WI38 (cell line): ENCODE measurements at regions not wholly inside any gene's neighbourhood (a gene's known extent, or its start where the extent isn't known, plus 50 kb on each side); places are given as distances from the start of the nearest gene placed in this dataset.
"Not testable (repeated sequence)": the region's sequence is repeated elsewhere in the genome, so short reads cannot be mapped to it uniquely, and the experiment has no call there.

Source experiments
- H3K4me3 ChIP-seq: 2 replicates; pipeline ENCODE4 v1.5.1; 2011; ENCODE audit warnings: low read depth, mild to moderate bottlenecking, control low read depth, low read length
- TF ChIP-seq, protein P1 (sequence below): IDR thresholded peaks from 2 replicates; pipeline ENCODE4 v1.5.1; 2012; ENCODE audit warnings: low read depth, mild to moderate bottlenecking, control low read depth, low read length

DNA sequence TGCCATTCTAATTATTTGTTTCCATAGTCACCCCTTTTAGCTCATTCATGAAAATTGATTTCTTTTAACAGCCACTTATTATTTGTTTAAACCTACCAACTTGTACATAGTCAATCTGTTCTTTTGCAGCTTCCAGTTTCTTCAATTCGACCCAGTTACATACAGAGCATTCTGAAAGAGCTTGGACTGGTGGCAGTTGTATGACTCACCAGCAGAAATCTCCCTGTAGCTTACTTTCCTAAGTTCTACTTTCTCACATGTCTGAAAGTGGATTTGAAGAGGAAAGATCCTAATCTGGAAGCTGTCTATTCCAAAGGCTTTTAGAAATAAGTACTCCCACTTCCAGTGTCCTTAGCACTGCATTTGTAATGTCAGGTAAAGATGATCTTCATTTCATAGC, 447.9 kb downstream of the HTR1B start:
- TF ChIP-seq, protein P1, sequence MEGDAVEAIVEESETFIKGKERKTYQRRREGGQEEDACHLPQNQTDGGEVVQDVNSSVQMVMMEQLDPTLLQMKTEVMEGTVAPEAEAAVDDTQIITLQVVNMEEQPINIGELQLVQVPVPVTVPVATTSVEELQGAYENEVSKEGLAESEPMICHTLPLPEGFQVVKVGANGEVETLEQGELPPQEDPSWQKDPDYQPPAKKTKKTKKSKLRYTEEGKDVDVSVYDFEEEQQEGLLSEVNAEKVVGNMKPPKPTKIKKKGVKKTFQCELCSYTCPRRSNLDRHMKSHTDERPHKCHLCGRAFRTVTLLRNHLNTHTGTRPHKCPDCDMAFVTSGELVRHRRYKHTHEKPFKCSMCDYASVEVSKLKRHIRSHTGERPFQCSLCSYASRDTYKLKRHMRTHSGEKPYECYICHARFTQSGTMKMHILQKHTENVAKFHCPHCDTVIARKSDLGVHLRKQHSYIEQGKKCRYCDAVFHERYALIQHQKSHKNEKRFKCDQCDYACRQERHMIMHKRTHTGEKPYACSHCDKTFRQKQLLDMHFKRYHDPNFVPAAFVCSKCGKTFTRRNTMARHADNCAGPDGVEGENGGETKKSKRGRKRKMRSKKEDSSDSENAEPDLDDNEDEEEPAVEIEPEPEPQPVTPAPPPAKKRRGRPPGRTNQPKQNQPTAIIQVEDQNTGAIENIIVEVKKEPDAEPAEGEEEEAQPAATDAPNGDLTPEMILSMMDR: no peak

DNA sequence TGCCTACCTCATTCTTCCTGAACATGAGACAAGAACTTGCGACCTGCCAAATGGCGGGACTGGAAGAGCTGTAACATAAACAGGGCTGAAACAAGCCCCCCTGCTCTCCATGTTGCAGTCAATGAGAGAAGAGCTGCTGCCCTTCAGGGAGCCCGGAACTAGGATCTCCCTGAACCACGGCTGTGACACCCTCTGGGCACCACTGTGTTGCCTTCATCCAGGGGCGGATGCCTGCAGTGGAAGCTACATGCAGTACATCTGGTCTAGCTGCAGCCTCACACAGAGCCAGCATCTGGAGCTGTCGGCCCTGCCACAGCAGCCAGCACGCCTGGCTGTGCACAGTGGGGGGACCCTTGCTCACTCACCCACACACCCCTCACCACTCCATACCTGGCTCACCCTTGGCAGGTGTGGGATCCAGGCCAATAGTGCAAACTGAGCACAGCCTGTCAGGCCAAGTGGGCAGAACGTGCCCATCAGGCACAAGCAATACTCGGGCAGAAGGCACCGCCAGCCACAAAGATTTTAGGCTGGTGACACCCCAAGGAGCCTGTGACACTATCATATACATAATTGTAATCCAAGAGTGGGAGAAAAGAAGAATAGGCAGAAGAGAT, 451.3 kb downstream of the HTR1B start:
- no peak overlapping the region for H3K4me3 ChIP-seq
- TF ChIP-seq, protein P1: no peak

More for the DNA sequence above, 447.9 kb downstream of the HTR1B start:
- no peak overlapping the region for H3K4me3 ChIP-seq

DNA sequence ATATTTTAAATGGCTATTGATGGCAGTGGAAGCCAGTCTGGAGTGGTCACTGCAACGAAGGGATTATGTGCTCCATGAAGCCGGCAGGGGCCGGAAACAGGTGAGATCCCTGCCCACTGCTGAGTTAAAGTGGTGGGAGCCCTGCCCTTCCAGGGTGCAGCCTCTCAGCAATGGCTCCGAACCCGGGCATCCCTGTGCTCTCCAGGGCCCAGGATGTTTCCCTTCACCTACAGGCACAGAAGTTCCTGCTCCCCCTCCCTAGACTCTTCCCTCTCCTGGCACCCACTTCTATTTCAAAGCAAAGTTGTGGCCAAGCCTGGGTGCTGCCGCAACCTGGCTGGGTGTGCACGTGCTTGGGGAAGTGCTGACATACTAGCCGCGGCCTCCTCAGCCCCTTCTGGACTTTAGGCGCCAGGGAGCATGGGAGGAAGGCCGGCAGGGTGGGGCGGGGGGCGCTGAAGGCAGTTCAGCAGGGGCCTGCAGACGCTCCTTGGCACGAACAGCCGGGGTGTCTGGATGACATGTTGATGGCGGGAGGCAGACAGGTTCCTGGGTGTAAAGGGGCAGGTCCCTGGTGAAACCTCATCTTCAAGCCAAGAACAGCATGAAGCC, 452.3 kb downstream of the HTR1B start:
- TF ChIP-seq, protein P1: no peak
- H3K4me3 ChIP-seq: no peak overlapping the region

DNA sequence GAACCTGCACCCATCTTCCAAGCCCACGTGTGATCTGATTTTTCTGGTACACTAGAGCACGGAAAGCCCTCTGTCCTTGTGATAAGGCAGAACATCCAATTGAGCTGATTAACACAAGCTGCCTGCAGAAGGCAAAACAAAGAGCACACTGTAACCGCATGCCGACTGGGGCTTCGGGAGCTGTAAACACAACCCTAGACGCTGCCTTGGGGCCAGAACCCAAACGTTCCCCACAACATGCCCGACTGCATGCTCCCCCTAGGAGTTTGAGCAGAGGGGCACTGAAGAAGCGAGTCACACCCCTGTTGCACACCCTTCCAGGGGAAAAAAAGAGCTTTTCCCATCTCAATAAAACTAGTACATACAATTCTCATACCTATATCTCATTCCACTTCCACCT, 470.7 kb downstream of the HTR1B start:
- TF ChIP-seq, protein P1: no peak
- no peak overlapping the region for H3K4me3 ChIP-seq

DNA sequence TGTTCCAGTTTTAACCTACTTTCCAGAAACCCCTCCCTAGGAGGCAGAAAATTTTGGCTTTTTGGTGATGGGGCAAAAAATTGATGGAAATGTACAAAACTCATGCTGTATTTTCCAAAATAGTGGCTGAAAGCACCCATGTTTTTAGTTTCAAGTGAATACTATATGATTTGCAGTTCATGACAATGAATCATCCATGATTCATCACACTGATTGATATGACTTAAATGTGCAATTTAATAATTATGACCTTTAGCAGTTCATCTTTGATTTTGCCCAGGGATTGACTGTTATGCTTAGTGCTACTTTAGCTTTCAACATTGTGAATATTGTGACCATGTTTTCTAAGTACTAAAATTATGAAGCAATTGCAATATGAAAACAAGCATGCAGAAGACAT, 478.7 kb downstream of the HTR1B start:
- TF ChIP-seq, protein P1: no peak
- H3K4me3 ChIP-seq: no peak overlapping the region

DNA sequence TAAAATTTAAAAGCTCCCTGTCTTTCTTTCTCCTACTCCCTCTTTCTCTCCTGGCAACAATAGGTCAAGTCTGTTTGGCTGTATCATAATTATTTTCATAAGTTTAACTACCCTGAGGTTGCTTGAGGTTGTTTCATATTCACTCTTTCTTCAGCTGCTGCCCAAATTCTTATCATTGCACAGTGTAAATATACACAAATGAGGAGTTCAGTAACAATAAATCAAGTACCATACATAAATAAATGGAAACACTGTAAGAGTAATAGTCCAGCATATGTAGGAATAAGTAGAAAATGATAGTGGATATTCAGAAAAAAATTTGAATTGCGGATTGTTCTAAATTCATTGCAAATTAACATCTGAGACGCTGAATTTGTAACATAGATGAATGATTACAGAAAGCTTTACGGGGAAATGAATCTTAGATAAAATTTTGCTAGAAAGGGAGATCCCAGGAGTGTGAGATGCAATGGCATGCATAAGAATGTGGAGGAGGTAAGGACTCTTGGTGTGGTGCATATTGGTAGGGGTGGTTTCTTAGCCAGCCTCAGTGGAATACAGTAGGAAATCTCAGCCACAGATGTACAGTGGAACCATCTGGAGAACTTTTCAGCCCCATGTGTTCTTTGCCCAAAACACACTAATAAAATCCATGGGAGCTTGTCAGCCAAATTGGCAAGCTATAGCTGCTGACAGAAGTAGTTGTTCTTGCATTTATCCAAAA, 480.7 kb downstream of the HTR1B start:
- TF ChIP-seq, protein P1: no peak

DNA sequence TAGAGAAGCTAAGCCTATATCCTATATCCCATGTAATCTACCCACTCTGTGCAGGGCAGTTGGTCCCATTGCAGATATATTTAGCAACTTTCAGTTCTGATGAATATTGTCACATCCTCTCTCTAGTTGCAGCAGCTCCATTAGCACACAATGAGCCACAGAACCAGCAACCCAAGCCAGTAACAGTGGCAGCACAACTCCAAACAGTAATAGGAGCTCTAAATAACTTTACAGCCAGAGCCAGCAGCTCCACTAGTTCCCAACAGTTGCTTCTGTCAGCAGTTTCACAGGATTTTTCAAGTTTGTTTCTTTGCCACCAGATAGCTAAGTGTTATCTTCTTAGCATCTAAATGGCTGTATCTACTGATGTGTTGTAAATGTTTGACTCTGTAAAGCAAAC, 490.8 kb downstream of the HTR1B start:
- H3K4me3 ChIP-seq: no peak overlapping the region

More for the DNA sequence above, 480.7 kb downstream of the HTR1B start:
- no peak overlapping the region for H3K4me3 ChIP-seq

DNA sequence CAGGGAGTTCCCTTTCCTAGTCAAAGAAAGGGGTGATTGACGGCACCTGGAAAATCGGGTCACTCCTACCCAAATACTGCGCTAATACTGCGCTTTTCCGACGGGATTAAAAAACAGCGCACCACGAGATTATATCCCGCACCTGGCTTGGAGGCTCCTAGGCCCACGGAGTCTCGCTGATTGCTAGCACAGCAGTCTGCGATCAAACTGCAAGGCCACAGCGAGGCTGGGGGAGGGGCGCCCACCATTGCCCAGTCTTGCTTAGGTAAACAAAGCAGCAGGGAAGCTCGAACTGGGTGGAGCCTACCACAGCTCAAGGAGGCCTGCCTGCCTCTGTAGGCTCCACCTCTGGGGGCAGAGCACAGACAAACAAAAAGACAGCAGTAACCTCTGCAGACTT, 504.1 kb downstream of the HTR1B start:
- not testable (repeated sequence) for H3K4me3 ChIP-seq

More for the DNA sequence above, 490.8 kb downstream of the HTR1B start:
- TF ChIP-seq, protein P1: no peak
